NCI-H1694 treated with DMSO at 0.1 percent for 48 hours (cell line): ENCODE measurements at regions not wholly inside any gene's neighbourhood (a gene's known extent, or its start where the extent isn't known, plus 50 kb on each side); places are given as distances from the start of the nearest gene placed in this dataset.

Source experiments
- DNase-seq: peaks from one replicate; lab custom pipeline; 2025; lab: John Stamatoyannopoulos, UW

DNA sequence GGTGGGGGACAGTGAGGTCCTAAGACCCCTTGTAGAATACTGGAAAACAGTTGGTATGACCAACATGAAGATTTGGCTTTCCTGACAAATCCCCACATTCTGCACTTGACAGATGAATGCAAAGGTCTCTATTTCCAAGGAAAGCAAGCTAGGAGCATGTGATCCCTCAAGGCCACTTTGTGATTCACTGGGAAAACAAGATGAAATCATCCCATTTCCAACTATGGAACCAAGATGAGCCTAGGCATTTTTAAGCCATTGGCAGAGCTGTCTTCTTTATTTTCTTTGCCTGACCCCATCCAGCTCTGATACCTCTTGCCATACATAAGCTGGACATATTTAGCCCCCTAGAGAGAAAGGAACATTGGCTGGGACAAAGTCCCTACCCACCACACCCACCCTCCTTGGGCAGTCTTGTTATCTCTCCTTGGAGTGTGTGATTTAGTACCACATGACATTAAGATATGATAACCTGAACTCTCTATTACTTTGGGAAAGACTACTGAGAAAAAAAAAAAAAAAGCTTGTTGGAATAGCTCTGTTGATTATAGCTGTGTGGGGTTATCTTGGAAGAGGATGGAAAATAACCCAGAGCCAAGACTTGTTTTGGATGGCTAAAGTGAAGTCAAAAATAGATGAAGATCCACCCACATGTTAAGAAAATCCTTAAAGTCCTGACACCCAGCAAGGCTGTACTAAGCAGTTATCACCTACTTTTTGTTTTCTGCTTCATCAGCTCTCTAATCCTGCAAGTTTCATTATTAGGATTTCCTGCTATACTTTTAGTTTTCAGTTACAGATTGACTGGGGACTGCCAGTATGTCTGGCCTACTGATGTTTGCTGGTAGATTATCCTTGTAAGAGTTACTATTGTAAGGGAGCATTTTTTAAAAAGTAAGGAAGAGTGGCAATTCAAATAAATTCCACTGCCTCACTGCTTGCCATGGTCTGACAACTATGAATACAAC lies 90.1 kb upstream of the PREP start:
- DNase-seq, result no peak

DNA sequence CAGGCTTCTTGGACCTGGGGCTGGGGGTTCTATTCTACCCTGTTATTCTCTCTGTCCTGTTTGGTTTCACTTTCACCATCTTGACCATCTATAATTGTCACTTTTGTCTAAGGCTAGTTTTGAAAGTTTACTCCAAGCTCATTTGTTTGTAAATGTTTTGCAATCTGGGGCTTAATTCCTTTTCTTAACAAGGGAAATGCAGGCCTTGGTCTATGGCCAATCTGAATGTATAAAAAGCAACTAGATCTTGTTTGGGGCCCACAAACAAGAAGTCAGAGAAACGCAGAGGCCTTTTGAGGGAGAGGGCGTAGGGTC lies 86.3 kb upstream of the PREP start:
- no peak for DNase-seq

DNA sequence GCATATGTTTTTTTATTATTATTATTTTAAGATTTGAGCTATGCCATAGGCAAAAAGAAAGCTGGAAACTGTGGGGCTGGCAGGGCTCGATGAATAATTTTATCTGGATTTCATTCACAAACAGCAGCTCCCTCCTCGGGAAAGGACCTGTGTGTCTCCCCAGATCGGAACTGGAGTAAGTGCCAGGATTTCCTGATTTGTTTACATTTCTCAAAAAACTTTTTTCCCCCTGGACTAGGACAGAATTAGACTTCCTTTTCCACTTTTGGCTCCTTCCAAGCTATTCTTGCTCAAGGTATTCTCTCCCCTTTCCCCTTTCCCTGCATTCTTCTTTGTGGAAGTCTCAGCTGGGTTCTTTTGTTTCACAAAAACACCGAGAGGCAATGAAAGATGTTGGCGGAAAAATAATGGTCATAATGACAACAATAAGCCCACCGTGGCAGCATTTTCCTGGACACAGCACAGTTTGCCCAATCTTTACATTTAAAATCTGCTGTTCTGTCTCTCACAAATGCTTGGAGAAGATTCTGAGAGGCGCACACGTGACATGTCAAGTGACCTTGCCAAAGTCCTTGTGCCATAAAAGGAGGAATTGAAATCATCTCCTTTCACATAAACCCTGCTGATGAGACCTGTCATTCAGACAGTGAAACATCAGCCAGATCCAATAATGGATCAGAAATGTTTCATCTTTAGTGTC lies 85.8 kb upstream of the PREP start:
- DNase-seq, result no peak

DNA sequence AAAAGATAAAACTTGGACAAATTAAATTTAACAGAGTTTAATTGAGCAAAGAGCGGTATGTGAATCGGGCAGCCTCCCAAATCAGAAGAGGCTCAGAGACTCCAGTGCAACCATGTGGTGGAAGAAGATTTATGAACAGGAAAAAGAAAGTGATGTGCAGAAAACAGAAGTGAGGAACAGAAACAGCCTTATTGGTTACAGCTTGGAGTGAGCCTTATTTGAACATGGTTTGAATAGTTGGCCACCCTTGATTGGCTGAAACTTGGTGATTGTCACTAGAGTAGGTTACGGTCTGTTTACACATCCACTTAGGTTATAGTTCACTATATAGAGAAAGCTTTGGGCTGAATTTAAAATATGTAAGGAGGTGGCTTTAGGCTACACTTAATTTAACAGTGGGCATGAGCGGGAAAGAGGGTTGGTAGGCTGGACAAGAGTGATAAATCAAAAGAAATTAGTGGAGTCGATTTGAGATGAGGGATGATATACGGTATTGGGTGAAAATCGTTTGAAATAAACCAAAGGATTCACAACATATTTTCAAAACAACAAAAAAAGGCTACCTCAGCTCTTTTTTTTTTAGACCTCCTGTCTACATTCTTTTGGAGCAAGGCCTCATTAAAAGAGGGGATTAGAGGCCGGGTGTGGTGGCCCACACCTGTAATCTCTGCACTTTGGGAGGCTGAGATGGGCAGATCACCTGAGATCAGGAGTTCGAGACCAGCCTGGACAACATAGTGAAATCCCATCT lies 84.3 kb upstream of the PREP start:
- no peak for DNase-seq

DNA sequence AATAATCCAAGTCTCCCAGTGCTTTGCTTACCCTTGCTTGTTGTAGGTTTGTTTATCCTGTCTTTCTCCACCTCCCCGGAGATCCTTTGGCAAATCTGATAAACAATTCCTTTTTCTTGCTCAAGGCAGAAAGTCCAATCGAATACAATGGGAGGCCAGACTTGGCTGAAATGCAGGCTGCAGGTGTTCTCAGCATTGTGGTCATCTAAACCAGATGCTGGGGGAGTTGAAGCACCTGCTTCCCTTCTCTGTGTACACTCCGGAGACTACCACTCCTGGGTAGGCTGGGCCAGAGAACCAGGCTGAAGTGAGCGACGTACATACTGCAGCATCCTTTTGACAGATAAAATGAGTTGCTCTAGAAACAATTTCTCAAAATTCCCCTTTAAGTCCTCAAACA lies 82.6 kb upstream of the PREP start:
- no peak for DNase-seq

DNA sequence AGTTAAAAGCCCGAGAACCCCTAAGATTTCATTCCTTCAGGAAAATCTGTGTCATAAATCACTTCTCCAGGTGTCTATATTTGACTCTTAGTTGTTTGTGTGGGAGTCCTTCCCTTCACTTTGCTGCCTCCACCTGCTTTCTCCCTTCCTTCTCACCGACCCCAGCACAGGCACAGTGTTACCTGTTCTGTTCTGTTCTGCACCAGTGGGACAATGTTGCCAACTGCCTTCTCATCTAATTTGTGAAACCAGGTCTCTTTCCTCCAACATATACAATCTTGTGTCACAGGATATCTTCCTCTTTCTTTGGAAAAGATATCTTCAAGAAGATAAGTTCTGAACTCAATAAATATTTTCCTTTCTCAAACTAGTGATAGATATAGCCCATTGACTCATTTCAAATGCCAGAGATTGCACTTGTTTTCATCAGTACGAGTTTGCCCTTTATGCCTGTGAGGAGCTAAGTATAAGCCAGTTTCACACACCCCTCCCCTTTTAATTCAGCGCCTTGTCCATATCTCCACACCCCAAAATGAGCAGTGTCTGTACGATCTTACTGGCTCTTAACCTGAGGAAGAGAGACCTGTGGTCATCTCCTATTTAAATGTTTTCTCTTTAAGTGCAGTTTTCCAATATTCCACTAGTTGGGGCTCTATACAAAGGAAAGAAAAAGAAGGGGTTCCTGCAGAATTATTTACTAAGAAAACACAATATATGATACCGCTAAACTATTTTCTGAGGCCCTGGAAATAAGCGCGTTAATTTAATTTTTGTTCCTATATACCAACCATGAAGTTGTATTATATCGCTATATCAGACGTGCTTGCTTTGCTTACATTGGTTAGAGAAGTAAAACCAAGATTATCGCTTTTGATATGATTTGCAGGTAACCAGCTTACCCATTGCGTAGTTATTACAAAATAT lies 81.6 kb upstream of the PREP start:
- DNase-seq, result peak; percentile 58

DNA sequence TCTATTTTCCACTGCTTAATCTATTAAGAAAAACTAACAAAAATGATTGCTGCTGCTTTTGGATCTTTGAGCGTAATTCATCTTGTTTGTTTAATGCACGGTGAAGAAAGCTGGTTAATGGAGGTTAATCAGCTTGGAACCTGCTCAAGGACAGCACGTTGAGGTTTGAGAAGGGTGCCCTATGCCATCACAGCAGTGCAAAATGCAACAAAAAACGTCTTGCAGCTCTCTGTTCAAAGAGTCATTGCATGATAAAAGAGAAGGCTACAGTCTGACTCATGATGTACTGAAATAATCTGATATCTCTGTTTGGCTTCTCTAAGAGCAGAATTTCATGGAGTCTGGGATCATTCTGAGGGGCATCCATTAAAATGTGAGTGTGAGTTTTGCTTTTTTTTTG lies 80.6 kb upstream of the PREP start:
- DNase-seq, result no peak

DNA sequence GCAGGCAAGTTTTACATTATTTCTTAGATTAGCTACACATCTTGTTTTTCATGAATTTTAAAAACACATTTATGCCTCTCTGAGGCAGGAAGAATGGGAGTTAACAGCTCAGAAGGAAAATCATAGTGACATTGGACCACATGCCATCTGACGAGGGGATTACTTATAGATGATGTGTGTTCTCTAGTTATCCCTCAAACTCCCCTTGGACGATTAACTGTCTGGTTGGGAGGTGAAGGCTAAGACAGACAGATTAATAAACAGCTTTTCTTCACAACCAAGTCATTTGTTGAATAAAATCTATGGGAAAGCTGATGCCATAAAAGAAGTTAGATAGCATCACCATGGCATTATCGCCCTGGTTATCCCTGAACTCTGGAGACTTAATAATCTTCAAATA lies 80.0 kb upstream of the PREP start:
- no peak for DNase-seq

DNA sequence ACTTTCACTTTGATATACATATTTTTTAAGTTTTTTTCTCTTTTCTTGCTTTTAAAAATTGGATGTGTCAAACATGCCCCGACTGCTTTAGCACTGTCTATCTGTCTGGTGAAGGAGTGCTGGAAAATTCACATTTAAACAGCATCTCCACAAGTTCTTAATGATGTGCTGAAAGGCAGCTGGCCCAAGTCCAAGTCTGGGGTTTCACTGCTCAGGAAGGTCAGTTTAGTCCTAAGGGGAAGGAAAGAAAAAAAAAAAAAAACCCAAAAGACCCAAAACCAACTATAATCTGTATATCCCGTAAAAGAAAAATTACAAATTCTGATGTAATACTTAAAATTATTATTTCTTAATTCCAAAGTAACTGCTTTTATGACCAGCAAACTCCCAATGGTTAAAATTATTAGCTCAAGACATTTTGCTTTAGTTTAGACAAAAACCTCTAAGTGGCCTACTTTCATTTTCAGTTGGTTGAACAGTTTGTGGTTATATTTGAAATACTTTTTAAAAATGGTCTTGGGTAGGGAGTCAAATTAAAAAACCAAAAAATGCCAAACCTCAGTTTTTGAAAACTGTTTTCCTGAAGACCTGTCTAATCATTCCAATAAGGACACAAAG lies 79.5 kb upstream of the PREP start:
- no peak for DNase-seq

DNA sequence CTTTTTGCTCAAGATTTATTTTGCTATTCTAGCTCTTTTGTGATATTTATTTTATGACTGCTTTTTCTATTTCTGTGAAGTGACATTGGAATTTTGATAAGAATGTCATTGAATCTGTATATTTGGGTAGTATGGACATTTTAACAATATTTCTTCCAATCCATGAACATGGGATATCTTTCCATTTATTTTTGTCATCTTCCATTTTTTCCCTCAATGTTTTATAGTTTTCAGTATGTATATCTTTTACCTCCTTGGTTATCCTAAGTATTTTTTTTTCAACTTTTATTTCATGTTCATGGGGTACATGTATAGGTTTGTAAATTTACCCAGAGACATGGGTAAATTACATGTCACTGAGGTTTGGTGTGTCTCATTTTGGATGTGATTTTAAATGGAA lies 74.1 kb upstream of the PREP start:
- no peak for DNase-seq

DNA sequence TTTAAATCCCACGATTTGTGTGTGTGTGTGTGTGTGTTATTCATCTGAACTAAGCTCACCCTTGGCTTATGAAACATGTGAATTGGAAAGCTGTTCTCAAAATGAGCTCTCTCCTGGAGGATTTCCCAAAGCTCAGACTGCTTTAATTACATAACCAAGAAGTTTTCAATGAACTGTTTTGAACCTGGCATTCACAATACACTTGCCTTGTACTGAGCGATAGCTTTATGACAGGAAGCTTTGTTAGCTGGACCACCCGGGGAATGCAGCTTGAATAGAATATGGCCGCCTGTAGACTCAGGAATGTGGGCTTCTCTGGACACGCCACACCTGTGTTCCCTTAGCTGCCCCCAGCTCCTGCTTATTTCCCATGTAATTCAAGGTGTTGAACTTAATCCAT lies 71.4 kb upstream of the PREP start:
- DNase-seq, result no peak

DNA sequence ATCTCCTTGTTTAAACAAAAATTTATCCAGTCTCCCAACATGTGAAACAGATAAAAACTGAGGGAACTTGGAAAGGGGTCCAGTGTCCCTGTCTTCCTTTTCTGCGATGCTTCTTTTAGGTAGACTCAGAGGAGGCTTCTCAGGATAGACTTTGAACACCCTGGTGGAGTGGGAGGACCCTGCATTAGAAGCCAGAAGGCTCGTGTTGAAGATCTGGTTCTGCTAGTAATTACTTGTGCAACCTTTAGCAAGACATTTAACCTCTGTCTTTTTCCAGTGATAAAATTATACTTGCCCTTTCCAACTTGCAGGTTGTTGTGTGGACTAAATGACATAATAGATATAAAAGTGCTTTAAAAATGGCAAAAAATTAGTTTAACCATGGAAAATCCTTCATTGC lies 67.1 kb upstream of the PREP start:
- DNase-seq, result no peak

DNA sequence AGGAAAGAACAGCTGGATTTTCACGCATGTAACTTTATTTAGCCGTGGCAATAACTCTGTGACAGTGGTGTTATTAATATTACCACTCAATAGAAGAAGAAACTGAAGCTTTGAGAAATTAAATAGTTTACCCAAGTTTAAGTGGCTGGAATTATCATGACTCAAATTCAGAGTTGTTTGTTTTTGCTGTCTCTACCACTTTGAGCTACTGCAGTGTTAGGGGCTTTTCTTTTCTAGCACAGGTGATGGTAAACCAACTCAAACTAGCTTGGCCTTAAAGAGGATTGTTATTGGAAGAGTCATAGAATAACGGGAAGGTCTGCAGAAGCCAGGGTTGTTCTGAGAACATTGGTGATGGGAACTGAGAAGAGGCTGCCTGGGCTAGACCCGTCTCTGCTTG lies 66.0 kb upstream of the PREP start:
- DNase-seq, result no peak

DNA sequence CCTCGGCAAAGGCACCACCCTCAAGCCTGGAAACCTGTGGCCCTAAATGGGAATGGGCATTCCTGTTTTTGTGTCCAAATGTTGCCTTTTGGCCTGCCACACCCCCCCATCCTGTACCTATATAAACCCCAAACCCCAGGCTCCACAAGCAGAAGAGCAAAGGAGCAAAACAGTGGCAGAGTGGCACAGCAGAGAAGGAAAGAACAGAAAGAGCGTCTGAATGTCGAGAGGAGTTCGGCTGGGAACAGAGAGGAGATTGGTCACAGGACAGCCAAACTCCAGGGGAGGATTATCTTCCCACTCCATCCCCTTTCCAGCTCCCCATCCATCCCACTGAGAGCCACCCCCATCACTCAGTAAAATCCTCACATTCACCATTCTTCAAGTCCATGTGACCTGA lies 58.0 kb upstream of the PREP start:
- no peak for DNase-seq

DNA sequence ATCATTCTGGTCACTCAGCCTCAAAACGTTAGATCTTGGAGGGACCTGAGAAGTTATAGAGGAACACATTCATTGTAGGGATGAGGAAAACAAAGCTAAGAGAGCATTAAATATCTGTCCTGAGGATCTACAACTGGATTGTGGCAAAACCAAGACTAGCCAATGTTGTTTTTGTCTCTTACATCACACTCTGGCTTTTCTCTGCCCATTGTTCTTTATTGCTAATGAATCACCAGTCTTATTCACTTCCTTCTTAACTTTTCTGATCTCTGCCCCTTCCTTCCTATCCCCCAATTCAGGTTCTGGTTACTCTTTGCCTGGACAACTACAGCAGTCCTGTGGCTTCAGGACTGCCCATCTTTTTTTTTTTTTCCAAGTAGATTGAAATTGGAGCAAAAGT lies 57.0 kb upstream of the PREP start:
- no peak for DNase-seq

DNA sequence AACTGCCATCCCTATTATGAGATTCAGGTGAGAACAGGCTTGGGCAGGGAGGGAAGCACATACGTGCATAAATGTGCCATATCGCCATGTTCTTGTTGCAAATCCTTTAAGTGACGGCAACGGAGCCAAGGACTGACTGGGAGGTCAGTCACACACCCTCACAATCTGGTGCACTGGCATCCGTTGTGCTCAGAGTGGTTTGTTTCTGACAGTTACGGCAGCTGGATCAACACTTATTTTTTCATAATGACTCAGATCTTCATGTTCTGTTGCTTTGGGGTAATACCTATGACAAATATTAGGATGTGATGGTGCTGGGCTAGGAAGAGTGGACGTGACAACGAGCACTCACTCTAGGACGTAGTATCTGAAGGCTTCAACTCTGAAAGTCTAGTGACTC lies 56.2 kb upstream of the PREP start:
- DNase-seq, result no peak

DNA sequence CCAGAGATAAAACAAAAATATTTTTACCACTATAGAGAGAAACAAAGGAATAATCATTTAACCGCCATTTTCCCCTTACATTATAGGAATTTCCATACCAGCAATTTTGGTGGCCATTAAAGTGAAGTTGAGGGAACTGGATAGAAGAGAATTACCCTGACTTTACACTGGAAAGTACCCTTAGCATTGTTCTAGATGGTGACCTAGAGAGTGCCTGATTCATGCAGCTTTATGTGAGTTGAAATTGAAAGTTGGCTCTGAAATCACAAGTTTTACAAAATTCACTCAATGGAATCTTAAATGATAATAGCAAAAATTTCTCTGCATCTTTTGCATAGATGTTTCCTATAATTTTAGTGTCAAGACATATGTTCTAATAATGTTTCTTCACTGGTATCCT lies 55.7 kb upstream of the PREP start:
- no peak for DNase-seq

DNA sequence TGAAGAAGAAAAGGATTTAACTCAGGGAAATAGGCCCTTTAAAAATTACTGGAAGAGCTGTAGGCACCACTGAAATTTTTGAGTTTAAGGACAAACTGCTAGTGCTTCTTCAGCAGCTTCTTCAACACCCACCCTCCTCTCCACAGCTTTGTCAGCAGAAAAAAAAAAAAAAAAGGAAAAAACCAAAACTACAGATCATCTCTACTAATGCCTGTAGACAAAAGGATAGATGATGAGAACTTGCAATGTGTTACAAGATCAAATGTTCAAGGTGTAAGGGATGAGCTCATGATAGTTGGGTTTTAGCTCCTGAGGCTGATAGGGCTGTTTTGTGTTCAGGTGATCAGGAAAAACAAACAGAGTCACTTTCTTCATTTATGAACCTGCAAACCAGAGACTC lies 55.2 kb upstream of the PREP start:
- no peak for DNase-seq

DNA sequence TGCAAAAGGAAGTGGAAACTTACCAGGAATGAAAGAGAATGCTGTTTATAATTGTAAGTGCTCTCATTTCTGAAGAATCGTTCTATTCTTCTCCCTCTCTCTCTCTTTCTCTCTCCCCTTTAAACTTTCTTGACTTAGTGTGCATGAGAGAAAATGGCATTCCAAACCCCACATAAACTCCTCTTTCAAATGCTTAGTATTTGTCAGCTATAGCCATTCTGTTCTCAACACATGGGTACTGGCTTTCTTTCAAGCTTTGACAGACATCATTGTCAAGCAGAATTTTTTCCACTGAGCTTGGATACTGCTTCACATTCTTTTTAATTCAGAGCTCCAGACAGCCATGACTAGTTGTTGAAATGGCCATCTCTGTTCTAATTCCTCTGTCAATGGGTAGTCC lies 51.1 kb upstream of the PREP start:
- no peak for DNase-seq

DNA sequence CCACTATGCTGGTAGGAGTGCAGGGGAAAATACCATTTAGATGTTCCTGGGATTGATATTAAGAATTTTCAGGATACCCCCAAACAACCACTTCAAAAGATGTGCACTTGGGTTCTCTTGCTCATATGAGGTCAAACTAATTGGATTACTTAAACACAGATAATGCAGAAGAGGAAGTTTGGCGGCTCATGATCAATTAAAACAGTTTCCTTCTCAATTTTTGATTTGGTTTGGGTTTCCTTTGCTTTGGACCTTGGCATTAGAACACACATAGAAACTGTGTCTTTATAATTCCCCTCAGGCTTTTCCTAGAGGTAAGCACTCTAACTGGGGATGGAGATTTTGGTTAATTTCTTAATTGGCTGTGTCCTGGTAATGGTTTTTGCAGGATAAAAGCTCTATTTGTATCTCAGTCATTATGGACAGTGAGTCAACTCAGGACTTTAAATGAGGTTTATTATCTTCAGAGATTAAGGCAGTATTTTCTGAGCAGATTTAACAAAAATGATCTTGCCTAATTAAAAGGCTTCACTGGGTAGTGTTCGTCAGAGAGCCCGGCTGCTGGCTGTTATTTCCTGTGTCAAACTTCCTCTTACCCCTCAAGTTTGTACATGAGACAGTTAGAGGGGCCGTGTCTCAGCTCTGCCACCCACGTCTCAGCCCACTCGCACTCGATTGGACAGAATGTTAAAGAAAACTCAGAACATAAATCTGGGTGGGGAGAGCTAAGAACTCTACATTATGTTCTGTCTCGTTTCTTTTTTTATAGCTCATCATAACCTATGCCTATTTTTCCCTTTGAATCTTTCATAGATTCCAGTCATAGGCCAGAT lies 50.3 kb upstream of the PREP start:
- no peak for DNase-seq
